Stimulated activated naive CD8-positive, alpha-beta T cell treated with anti-CD3 and anti-CD28 coated beads, Interleukin-15, Interleukin-2, amounts not matched to agents 100 ng/mL and 50 ng/mL, for 24 hours (primary cell): ENCODE measurements at regions not wholly inside any gene's neighbourhood (a gene's known extent, or its start where the extent isn't known, plus 50 kb on each side); places are given as distances from the start of the nearest gene placed in this dataset.

Experiments
- H3K27ac Mint-ChIP-seq: one replicate; pipeline ENCODE4 v1.8.0; 2021; ENCODE audit warnings: mild to moderate bottlenecking, mixed read lengths
- H3K27me3 Mint-ChIP-seq: one replicate; pipeline ENCODE4 v1.8.0; 2021; ENCODE audit warnings: mixed read lengths
- H3K36me3 Mint-ChIP-seq: one replicate; pipeline ENCODE4 v1.8.0; 2021; ENCODE audit warnings: low read depth, mixed read lengths
- H3K4me1 Mint-ChIP-seq: one replicate; pipeline ENCODE4 v1.8.0; 2021; ENCODE audit warnings: low read depth, mixed read lengths
- H3K4me3 Mint-ChIP-seq: one replicate; pipeline ENCODE4 v1.8.0; 2021; ENCODE audit warnings: mild to moderate bottlenecking, mixed read lengths
- H3K9me3 Mint-ChIP-seq: one replicate; pipeline ENCODE4 v1.8.0; 2021; ENCODE audit warnings: mixed read lengths

DNA sequence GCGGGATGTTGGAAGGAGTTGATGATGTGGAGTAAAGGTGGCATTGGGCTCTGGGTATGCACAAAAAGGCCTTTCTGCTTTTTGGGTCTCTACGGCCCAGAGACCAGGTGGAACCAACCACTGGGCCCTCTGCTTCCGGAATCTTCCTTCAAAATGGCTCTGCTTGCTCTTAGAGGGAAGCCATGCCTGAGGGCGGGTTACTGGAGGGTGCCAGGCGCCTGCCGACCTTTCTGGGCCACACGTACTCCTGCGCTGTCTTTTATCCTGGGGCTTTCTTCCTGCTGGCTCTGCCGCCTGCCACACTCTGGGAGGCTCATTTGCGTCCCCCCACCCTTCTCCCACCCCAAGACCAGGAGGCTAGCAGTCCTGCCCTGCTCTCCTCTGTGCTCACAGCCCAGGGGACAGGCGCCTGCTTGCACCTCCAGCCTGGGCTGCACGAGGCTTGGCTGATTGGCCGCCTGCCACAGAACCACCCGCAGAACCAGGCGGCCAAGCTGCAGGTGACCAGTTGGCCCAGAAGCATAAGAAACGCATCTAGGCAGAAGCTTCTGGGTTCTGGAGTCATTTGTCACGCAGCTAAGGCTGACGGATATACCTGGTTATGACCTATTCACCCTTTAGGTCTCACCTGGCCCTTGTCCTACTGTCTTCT, 536.9 kb downstream of the TBC1D22A start:
- no peaks in the 10 kb centered on the region for H3K9me3 Mint-ChIP-seq
- no peaks in the 10 kb centered on the region for H3K27me3 Mint-ChIP-seq
- H3K4me3 Mint-ChIP-seq, result no peak overlapping the region
- H3K27ac Mint-ChIP-seq, result no peak overlapping the region
- H3K36me3 Mint-ChIP-seq, result no peaks in the 10 kb centered on the region
- H3K4me1 Mint-ChIP-seq, result no peaks in the 10 kb centered on the region

DNA sequence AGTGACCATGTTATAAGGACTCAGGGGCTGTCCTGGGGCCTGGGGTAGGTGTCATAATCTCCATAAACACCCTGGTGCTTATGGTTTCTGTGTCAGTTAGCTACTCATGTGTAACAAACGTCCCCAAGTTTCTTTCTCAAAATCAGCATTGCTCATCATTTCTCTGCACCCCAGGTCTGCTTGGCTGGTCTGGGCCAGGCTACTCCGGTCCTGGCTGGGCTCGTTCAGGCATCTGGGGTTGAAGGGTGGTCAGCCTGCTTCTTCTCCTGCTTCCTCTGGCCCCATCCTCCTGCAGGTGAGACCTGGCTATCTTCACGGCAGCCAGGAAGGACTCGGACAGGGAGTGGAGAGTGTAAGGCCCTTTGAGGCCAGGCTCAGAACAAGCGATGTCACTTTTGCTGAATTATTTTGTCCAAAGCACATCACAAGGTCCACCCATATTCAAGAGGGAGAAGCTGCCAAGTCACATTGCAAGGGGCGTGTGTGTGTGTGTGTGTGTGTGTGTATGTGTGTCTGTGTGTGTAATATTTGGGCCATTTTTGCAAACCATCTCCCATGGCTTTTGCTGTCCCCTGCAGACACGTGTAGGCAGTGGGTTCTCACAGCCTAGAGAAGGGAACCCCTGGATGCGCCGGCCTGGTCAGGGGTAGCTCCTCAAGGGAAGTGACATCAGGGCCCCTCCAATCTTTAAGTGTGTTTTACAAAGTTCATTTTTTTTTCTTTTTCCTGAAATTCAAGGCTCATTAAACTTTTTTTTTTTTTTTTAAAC, 535.8 kb downstream of the TBC1D22A start:
- H3K27ac Mint-ChIP-seq, result no peak overlapping the region
- H3K36me3 Mint-ChIP-seq, result no peaks in the 10 kb centered on the region
- H3K4me3 Mint-ChIP-seq, result no peak overlapping the region
- no peaks in the 10 kb centered on the region for H3K4me1 Mint-ChIP-seq
- H3K27me3 Mint-ChIP-seq, result no peaks in the 10 kb centered on the region
- no peaks in the 10 kb centered on the region for H3K9me3 Mint-ChIP-seq

DNA sequence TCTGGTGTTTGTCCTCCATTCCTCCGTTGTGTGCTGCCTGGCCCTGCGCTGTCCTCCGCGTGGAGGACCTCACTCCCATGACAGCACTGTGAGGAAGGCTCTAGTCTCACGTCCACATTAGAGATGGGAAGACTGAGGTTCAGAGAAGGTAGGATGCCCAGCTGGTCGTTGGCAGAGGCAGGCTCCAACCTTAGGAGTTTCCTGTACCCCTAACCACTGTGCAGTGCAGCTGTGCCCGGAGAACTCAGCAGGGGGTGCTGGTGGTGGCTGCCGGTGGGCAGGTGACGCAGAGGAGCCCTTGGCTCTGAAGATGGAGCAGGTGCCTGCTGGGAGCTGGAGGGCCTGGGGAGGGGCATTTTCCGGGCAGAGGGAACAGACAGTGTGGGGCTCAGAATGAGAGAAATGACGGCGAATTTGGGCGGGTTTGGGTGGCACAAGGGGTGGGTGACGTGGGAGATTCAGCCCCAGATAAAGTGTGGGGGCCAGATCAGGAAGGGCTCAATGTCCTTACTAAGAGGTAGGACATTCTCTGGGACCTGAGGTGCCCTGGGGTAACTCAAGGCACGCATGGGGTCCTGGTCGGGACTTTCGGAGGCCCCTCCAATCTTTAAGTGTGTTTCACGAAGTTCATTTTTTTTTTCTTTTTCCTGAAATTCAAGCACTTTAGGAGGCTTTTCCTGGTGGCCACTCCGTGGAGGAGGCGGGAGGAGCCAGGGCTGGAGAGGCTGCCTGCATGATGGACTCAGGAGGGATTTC, 535.0 kb downstream of the TBC1D22A start:
- Mint-ChIP-seq H3K36me3 (no peaks in the 10 kb centered on the region), H3K27me3 (no peaks in the 10 kb centered on the region), H3K4me1 (no peaks in the 10 kb centered on the region), H3K9me3 (no peaks in the 10 kb centered on the region), H3K4me3 (no peak overlapping the region), H3K27ac (no peak overlapping the region)

DNA sequence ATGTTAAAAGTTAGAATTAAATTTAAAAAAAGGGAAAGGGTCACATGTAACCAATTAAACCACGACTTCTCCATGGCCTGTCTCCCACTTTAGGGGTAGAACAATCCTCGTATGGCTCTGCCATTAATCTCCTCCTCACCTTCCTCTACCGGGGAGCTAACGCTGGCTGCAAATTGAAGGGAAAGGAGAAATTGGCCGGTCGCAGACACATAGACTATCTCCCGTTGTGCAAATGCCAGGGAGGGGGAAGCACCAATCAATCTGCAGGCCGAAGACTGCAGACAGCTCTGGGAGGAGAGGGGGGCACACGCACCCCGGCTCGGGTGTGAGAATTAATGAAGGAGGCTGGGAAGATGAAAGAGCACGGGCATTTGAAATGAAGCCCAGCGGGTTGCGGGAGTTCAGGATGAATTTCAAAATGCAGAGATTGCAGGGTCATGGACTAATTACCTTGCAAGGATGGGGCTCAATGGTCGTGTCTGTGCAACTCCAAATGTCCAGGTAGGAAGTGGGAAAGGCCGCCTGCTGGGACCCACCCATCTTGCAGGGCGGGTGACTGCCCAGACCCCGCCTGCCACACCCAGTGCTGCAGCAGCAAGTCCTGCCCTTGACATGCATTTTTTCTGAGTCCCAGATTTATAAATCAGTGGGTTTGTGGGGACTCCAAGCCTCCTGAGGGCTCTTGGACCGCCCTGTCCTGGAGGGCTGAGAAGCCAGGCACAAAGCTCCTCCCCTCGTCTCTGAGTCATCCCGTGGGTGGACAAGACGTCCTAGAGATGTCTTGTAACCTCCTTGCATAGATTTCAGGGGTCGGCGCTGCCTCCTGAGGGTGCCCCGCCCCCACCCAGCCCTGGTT, 534.2 kb downstream of the TBC1D22A start:
- Mint-ChIP-seq H3K36me3 (no peaks in the 10 kb centered on the region), H3K4me3 (no peak overlapping the region), H3K27ac (no peak overlapping the region), H3K9me3 (no peaks in the 10 kb centered on the region), H3K4me1 (no peaks in the 10 kb centered on the region), H3K27me3 (no peaks in the 10 kb centered on the region)

DNA sequence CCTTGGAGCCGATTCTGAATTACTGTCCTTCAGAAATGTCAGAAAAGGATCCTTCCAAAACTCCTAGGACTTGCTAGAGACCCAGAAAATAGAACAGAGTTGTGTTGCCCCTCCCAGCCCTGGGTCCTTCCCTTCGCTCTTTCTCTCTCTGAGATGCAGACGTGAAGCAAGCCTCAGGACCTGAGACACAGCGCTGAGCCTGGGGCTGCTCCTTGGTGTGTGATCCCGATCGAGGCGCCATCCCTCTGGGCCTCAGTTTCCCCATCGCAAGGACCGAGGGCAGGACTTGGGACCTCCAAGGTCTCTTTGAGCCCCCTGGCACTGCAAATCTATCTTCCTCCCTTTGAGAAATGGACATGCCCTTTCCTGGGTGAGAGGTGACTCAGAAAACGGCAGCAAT, 533.5 kb downstream of the TBC1D22A start:
- H3K9me3 Mint-ChIP-seq, result no peaks in the 10 kb centered on the region
- H3K36me3 Mint-ChIP-seq, result no peaks in the 10 kb centered on the region
- H3K4me1 Mint-ChIP-seq, result no peaks in the 10 kb centered on the region
- H3K27ac Mint-ChIP-seq, result no peak overlapping the region
- no peaks in the 10 kb centered on the region for H3K27me3 Mint-ChIP-seq
- H3K4me3 Mint-ChIP-seq, result no peak overlapping the region

DNA sequence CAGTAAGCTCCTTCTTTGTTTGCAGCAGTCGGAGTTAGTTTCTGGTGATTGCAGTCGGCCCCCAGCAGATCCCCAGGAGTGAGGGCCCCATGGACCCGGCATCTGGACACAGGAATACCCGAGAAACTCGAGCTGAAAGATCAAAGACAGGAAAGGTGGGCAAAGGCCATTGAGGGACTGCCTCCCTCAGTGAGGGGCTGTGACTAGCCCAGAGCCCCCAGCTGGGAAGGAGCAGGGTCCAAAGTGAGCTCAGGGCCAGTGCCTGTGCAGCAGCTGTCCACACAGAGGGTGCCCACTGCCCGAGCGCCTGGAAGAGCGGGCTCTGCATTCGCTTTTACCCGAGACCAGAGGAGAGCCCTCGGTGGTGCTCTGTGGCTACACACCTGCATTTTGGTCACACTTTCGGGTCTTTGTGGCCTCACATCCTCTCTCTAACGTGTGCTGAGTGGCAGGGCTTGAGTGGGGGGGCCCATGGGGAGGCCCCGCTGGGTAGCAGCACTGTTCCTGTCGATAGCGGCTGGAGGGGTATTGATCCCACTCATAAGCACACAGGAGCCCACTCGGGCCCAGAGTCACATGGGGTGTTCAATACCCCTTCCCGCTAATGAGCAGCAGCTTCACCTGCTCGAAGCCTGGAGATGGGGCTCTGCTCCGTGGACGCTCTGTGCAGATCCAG, 532.9 kb downstream of the TBC1D22A start:
- Mint-ChIP-seq H3K27ac (no peak overlapping the region), H3K9me3 (no peaks in the 10 kb centered on the region), H3K4me1 (no peaks in the 10 kb centered on the region), H3K27me3 (no peaks in the 10 kb centered on the region), H3K36me3 (no peaks in the 10 kb centered on the region), H3K4me3 (no peak overlapping the region)

DNA sequence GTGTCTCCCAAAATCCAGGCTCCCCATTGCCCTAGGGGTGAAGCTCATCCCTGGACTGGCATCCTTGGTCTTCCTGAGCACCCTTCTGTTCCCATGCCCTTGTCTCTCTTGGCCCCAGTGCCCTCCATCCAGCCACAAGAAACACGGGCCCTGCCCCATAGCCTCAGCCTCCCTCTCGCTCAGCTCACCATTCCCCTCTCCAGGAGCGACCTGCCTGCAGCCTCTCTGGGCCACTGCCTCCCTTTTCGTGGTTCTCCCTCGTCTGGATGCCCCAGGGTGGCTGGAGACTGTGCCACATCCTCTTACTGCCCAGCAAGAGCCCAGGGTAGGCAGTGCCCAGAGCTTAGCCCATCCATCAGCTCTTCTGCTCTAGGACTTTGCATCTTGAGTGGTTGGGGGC, 532.1 kb downstream of the TBC1D22A start:
- H3K4me1 Mint-ChIP-seq, result no peaks in the 10 kb centered on the region
- no peak overlapping the region for H3K27ac Mint-ChIP-seq
- no peaks in the 10 kb centered on the region for H3K36me3 Mint-ChIP-seq
- no peak overlapping the region for H3K4me3 Mint-ChIP-seq
- H3K9me3 Mint-ChIP-seq, result no peaks in the 10 kb centered on the region
- no peaks in the 10 kb centered on the region for H3K27me3 Mint-ChIP-seq

DNA sequence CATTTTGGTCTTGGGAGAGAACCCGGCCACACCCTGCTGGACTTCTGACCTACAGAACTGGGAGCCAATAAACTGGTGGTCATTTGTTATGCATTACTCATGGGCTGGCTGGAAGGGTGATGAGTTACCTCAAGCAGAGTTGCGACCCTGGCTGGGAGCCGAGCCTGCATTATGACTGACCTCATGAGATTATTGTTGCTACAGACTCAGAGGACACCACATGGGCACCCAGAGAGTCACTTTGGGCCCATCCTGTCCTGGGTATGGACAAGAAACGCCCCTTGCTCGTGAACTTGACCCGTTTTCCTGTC, 531.7 kb downstream of the TBC1D22A start:
- Mint-ChIP-seq H3K27ac (no peak overlapping the region), H3K27me3 (no peaks in the 10 kb centered on the region), H3K36me3 (no peaks in the 10 kb centered on the region), H3K4me1 (no peaks in the 10 kb centered on the region), H3K4me3 (no peak overlapping the region), H3K9me3 (no peaks in the 10 kb centered on the region)

DNA sequence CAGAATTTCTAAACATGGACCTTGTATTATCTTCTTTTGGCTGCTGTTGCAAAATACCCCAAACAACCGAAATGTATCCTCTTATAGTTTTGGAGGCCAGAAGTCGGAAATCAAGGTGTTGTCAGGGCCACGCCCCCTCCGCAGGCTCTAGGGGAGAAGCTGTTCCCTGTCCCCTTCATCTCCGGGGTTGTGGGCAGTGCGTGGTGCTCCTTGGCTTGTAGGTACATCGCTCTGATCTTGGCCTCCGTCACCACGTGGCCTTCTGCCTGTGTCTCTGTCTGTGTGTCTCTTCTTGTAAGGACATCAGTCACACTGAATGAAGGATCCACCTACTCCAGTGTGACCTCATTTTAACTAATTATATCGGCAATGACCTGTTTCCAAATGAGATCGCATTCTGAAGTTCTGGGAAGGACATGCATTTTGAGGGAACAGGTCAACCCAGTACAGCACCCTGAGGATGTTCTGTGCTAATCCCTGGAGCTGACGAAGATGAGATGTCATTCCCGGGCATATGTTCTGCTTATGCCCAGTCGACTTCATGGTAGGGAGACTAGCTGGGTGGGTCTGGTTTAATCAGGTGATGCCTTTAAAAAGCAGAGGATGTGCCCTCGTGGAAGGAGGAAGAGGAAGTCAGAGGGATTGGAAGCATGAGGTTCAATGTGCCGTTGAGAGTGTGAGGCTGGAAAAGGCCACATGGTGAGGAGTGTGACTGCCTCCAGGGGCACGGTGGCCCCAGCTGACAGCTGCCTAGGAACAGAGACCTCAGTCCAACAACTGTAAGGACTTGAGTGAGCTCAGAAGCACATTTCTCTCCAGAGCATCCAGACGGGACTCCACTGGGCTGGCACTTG, 531.1 kb downstream of the TBC1D22A start:
- Mint-ChIP-seq H3K9me3 (no peaks in the 10 kb centered on the region), H3K36me3 (no peaks in the 10 kb centered on the region), H3K27ac (no peak overlapping the region), H3K27me3 (no peaks in the 10 kb centered on the region), H3K4me1 (no peaks in the 10 kb centered on the region), H3K4me3 (no peak overlapping the region)

DNA sequence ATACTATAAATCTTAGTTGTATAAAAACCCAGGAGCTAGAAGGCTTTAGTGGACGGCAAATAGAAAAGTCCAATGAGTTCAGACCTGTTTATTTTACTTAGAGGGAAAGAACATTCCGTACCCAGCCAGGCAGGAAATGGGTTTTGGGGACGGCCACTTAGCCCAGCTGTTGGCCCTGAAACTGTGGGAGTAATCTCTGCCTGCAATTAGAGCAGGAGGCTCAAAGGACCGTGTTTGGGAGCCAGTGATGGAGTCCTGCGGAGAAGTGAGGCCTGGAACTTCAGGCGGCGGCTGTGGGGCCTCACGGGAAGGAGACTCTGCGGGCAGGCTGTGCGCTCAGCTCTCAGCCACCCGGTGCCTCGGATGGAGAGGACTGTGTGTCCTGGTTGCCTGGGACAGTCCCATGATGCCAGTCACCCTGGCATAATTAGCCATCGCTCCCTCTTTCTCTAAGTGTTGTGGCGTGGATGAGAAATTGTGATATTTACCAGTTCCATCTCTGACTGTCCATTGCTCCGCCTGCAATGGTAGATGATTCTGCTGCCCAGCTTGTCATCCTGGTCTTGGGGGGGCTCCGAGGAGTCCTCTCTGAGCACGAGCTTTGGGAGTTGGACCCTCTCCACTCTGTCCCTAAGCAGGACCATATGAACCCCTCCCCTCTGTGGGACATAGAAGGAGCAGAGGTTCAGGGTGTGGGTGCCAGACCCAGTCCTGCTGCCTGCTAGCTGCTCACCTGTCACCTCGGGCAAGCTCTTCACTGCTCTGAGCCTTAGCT, 530.3 kb downstream of the TBC1D22A start:
- H3K36me3 Mint-ChIP-seq, result no peaks in the 10 kb centered on the region
- no peak overlapping the region for H3K27ac Mint-ChIP-seq
- H3K27me3 Mint-ChIP-seq, result no peaks in the 10 kb centered on the region
- no peaks in the 10 kb centered on the region for H3K9me3 Mint-ChIP-seq
- H3K4me3 Mint-ChIP-seq, result no peak overlapping the region
- no peaks in the 10 kb centered on the region for H3K4me1 Mint-ChIP-seq

DNA sequence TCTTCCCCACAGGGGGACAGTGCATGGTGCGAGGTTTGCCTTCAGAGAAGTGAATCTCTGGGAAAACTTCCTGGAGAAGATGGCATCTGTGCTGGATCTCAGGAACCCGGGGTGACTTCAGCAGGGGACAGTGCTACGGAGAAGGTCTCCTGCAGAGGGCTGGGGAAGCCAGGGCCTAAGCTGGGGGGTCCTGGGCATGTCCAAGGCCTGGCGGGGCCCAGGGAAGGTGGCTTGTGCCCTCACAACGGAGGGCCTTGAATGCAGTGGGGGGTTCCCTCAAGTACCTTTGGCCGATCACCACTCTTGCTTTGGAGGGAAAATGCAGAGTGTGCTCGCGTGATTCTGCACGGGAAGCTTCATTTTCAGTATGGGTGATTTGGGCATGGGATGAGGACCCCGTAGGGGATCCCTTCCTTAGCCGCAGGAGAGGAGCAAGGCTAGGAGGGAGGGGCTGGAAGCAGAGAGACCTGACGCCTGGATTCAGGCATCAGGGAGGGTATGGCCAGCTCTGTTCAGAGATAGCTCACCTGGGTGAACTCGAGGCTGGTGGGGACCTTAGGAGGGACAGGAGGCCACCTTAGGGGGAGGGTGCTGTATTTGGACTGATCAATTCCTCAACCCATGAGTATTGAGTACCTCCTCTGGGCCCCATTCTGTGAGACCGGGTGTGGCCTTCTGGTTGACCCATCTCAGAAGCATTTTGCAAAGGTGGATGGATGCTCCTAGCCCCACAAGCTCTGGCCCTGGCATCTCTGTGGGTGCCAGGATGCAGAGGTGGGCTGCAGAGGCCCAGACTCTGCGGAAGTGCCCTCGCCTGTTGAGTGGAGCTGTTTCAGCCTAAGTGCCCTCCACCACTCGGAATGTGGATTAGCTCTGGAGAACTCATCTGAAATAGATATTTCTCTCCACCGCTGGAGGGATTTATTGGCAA, 529.4 kb downstream of the TBC1D22A start:
- Mint-ChIP-seq H3K27ac (no peak overlapping the region), H3K9me3 (no peaks in the 10 kb centered on the region), H3K4me3 (no peak overlapping the region), H3K27me3 (no peaks in the 10 kb centered on the region), H3K36me3 (no peaks in the 10 kb centered on the region), H3K4me1 (no peaks in the 10 kb centered on the region)

DNA sequence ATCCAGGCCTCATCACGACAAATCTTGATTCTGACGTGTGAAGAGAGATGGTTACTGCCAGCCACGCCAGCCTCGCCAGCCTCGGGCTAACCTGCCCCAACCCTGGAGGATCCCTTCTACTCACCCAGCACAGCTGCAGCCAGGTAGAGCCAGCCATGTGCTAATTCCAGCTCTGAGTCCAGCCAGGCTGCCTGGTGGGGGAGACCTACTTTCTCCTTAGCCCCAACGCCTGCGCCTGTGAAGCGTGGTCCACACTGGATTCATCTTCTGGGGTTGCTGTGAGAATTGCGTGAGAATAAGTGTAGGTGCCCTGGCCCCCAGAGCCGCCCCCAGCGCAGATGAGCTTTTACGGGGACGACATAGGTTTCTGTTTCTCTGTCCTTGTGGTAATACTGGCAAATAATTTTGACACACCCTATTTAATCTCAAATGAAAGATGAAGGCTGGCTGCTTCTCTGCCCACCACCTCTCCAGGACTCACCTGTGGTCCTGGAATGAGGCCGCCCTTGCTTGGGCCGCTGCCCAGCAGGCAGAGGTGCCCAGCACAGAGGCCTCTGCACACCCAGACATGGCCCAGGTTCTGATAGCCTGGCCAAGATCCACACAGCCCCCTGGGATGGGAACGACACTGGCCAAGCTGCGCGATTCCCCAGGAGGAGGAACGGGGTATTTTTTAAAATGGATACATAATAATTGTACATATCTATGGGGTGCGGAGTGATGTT, 528.4 kb downstream of the TBC1D22A start:
- Mint-ChIP-seq H3K4me3 (no peak overlapping the region), H3K27ac (no peak overlapping the region), H3K36me3 (no peaks in the 10 kb centered on the region), H3K27me3 (no peaks in the 10 kb centered on the region), H3K4me1 (no peaks in the 10 kb centered on the region), H3K9me3 (no peaks in the 10 kb centered on the region)
